ENCODE measurements at regions not wholly inside any gene's neighbourhood (a gene's known extent, or its start where the extent isn't known, plus 50 kb on each side); places are given as distances from the start of the nearest gene placed in this dataset.

GRCh38 chr2:21947046-21947445, 823.3 kb downstream of the TDRD15 start:
- TF ChIP-seq SIN3A (IDR thresholded peaks at IDR 0.05; ENCODE audit: borderline replicate concordance, insufficient read depth, low read depth, low read length) (no peak), TCF7L2 (IDR thresholded peaks at IDR 0.05; ENCODE audit: low read depth, low read length) (no peak), REST (IDR thresholded peaks at IDR 0.05; ENCODE audit: insufficient read depth in 1 of 2, low read depth in 2 of 2, low read length in 1 of 2) (no peak), POLR2AphosphoS5 (IDR thresholded peaks at IDR 0.05; ENCODE audit: low read depth, low read length) (no peak)
- TF ChIP-seq, protein P1, sequence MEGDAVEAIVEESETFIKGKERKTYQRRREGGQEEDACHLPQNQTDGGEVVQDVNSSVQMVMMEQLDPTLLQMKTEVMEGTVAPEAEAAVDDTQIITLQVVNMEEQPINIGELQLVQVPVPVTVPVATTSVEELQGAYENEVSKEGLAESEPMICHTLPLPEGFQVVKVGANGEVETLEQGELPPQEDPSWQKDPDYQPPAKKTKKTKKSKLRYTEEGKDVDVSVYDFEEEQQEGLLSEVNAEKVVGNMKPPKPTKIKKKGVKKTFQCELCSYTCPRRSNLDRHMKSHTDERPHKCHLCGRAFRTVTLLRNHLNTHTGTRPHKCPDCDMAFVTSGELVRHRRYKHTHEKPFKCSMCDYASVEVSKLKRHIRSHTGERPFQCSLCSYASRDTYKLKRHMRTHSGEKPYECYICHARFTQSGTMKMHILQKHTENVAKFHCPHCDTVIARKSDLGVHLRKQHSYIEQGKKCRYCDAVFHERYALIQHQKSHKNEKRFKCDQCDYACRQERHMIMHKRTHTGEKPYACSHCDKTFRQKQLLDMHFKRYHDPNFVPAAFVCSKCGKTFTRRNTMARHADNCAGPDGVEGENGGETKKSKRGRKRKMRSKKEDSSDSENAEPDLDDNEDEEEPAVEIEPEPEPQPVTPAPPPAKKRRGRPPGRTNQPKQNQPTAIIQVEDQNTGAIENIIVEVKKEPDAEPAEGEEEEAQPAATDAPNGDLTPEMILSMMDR (IDR thresholded peaks at IDR 0.05) = no peak
- DNase-seq (ENCODE audit: low read depth, low spot score) = no peak
- ChIA-PET CTCF (no interaction called here), POLR2A (no interaction called here)
- Histone ChIP-seq H3K4me3 (ENCODE audit: low read depth in 2 of 2, low read length in 2 of 2) (no peak overlapping the region), H3K27me3 (ENCODE audit: control insufficient read depth, insufficient read depth, low read length) (no peaks in the 10 kb centered on the region), H3K4me1 (ENCODE audit: control insufficient read depth, insufficient read depth, low read length) (no peaks in the 10 kb centered on the region), H3K27ac (ENCODE audit: low read length) (no peak overlapping the region), H3K9me3 (ENCODE audit: control insufficient read depth, insufficient read depth, low read depth, low read length) (no peaks in the 10 kb centered on the region), H3K36me3 (ENCODE audit: control insufficient read depth, insufficient read depth, low read length) (no peaks in the 10 kb centered on the region)
- in situ Hi-C loops (cut with HindIII; ENCODE audit: low pct_unique_long_range_greater_than_20kb, low sequenced_read_pairs) = no loop called here
- no TSS peak for BruUV-seq (replicated peaks)
- intact Hi-C loops (cut with micrococcal nuclease; ENCODE audit: unreplicated experiment) = no loop called here
- no peak for ATAC-seq

DNA sequence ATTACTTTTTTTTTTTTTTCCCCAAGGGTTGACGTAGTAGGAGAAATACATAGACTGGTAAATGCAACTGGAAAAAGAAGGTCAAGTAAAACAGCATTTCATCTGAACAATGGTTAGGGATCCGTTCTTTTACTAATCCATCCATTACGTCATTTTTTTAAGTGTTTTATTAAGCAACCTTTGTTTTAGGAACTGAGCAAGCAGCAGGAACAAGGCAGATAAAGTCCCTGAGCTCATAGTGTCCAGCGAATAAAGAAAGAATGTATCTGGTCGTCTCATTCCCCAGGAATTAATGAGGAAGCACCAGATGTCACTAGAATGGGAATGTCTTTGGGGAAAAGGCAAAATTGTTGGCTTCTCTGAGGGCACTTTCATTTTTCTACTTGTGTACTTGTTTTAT, 842.4 kb downstream of the TDRD15 start:
- intact Hi-C loops (cut with micrococcal nuclease; ENCODE audit: unreplicated experiment) (no loop called here), in situ Hi-C loops (cut with HindIII; ENCODE audit: low pct_unique_long_range_greater_than_20kb, low sequenced_read_pairs) (no loop called here)
- ATAC-seq (no peak), DNase-seq (ENCODE audit: low read depth, low spot score) (no peak)
- H3K27me3 ChIP-seq (ENCODE audit: control insufficient read depth, insufficient read depth, low read length) = no peaks in the 10 kb centered on the region
- H3K27ac ChIP-seq (ENCODE audit: low read length) = no peak overlapping the region
- H3K36me3 ChIP-seq (ENCODE audit: control insufficient read depth, insufficient read depth, low read length) = no peaks in the 10 kb centered on the region
- H3K4me1 ChIP-seq (ENCODE audit: control insufficient read depth, insufficient read depth, low read length) = no peaks in the 10 kb centered on the region
- H3K9me3 ChIP-seq (ENCODE audit: control insufficient read depth, insufficient read depth, low read depth, low read length) = no peaks in the 10 kb centered on the region
- ChIA-PET POLR2A (no interaction called here), CTCF (no interaction called here)
- BruUV-seq (replicated peaks) = no TSS peak
- TF ChIP-seq REST (IDR thresholded peaks at IDR 0.05; ENCODE audit: insufficient read depth in 1 of 2, low read depth in 2 of 2, low read length in 1 of 2) = no peak
- TF ChIP-seq, protein P1 (IDR thresholded peaks at IDR 0.05) = no peak
- TF ChIP-seq TCF7L2 (IDR thresholded peaks at IDR 0.05; ENCODE audit: low read depth, low read length) = no peak
- no peak for TF ChIP-seq POLR2AphosphoS5 (IDR thresholded peaks at IDR 0.05; ENCODE audit: low read depth, low read length)
- no peak for TF ChIP-seq SIN3A (IDR thresholded peaks at IDR 0.05; ENCODE audit: borderline replicate concordance, insufficient read depth, low read depth, low read length)
- H3K4me3 ChIP-seq (ENCODE audit: low read depth in 2 of 2, low read length in 2 of 2) = no peak overlapping the region

Data from Panc1 (cell line).